ENCODE measurements at regions not wholly inside any gene's neighbourhood (a gene's known extent, or its start where the extent isn't known, plus 50 kb on each side); places are given as distances from the start of the nearest gene placed in this dataset.
A peak's percentile ranks its signal among the peaks of the same experiment; 100 is the strongest.

DNA sequence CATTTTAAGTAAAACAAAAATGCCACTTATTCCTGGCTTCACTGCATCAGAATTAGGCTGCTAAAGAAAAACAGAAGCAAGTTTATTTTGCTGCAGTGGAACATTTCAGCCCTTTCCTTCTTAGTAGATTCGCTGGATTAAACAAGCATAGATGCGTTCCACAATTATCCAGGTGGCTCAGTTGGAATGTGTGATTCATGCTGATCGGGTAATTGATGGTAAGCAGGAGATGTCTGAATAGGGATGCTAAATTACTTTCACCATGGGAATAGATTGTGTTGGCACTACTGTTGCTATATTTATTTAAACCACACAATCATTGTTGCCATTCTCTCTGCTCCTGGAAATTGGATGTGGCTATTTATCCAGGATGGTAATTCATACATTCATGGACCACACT lies 440.1 kb upstream of the DDI1 start:
- ChIA-PET CTCF (interaction anchor here (3.7 kb wide), 1 partner anchor 8 kb away, joined by 15 read pairs; no protein-coding TSS in a partner anchor), POLR2A (no interaction called here)
- DNase-seq (ENCODE audit: extremely low spot score): no peak
- TF ChIP-seq, protein P1, sequence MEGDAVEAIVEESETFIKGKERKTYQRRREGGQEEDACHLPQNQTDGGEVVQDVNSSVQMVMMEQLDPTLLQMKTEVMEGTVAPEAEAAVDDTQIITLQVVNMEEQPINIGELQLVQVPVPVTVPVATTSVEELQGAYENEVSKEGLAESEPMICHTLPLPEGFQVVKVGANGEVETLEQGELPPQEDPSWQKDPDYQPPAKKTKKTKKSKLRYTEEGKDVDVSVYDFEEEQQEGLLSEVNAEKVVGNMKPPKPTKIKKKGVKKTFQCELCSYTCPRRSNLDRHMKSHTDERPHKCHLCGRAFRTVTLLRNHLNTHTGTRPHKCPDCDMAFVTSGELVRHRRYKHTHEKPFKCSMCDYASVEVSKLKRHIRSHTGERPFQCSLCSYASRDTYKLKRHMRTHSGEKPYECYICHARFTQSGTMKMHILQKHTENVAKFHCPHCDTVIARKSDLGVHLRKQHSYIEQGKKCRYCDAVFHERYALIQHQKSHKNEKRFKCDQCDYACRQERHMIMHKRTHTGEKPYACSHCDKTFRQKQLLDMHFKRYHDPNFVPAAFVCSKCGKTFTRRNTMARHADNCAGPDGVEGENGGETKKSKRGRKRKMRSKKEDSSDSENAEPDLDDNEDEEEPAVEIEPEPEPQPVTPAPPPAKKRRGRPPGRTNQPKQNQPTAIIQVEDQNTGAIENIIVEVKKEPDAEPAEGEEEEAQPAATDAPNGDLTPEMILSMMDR (IDR thresholded peaks at IDR 0.05; ENCODE audit: control extremely low read depth, extremely low read depth, low read depth, missing control alignments): no peak

DNA sequence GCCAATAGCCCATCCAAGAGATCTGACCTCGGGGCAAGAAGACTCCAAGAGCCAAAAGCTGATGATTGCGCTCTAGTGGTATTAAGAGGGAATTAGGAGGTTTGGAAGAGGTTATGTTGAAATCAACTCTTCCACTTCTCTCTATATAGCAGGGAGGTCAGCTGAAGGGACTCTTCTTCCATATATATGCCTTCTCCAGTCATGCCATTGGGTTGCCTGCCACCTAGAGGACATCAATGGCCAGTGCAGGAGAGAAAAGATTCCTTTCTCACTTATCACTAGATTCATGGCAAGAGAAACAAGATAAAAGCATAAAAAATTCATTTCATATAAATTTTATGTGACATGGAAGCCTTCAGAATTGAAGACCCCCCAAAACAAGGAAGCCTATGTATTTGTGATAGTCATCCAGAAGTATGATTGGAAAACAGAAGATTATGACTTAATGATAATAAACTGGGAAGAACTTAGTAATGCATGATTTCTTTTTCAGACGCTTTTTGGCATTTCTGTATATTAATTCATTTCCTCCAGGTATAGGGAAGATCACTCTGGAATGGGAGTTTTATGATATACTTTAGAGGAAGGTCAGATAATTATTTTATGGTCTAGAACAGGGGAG lies 435.1 kb upstream of the DDI1 start:
- CTCF ChIA-PET: interaction anchor here (0.7 to 2.0 kb wide), 22 partner anchors 8 to 565 kb away, joined by 3 to 8 read pairs (median 4); no protein-coding TSS in a partner anchor
- POLR2A ChIA-PET: no interaction called here
- peak; percentile 38 for DNase-seq (ENCODE audit: extremely low spot score)
- TF ChIP-seq, protein P1 (IDR thresholded peaks at IDR 0.05; ENCODE audit: control extremely low read depth, extremely low read depth, low read depth, missing control alignments): peak; percentile 88

DNA sequence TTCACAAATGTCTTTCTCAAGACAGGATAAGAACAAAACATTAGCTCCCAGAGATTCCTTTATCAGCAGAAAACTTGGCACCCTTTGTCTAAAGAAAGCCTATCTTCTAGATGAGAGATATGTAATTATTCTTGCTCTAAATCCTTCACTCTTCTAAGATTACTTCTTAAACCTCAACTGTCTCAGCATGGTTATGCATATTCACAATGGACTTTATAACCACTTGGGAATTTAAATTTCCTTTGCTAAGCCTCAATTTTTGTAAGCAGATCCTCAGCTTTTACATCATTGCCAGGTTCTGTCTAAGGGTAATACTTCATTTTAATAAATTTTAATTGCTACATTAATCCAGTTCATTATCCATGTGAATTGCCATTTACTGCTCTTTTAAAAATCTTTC lies 433.6 kb upstream of the DDI1 start:
- DNase-seq (ENCODE audit: extremely low spot score): no peak
- ChIA-PET CTCF (interaction anchor here (0.7 to 3.4 kb wide), 8 partner anchors 7 to 278 kb away, joined by 3 to 15 read pairs (median 4); no protein-coding TSS in a partner anchor), POLR2A (no interaction called here)
- TF ChIP-seq, protein P1 (IDR thresholded peaks at IDR 0.05; ENCODE audit: control extremely low read depth, extremely low read depth, low read depth, missing control alignments): no peak

DNA sequence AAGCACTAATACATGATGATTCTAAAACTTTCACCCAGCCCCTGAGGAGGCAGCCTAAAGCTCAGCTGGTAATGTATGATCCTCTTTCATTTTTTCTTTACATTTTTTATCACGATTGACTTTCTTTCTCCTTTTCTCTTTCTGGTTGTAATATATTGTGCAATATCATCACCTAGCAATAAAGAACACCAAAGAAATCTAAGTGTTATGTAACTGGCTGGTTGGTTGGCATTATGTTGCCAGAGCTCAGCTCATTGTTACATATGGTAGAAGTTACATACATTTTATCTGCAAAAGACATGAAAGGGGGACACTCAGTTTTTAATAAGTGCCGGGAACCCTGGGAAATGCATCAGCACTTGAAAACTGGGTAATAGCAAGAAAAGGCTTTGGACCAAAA lies 432.1 kb upstream of the DDI1 start:
- no peak for DNase-seq (ENCODE audit: extremely low spot score)
- TF ChIP-seq, protein P1 (IDR thresholded peaks at IDR 0.05; ENCODE audit: control extremely low read depth, extremely low read depth, low read depth, missing control alignments): no peak
- CTCF ChIA-PET: interaction anchor here (1.0 to 3.4 kb wide), 8 partner anchors 9 to 278 kb away, joined by 3 to 15 read pairs (median 4); no protein-coding TSS in a partner anchor
- POLR2A ChIA-PET: no interaction called here

DNA sequence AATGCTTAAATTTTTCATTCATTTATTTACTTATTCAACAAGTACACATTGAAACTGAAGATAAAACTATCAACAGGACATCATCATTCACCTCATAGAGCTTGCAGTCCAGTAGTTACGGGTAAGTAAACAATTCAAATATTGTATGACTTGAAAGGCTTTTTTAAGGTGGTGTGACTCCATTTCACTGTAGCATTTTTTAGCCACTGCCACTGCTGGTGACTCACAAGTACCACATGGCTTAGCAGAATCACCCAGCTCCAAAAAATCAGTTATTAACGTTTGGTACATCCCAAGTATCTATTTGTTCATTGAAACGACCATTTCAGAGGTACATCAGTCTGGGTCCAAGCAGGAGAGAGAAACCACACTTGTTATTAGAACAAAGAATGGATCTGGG lies 427.9 kb upstream of the DDI1 start:
- ChIA-PET POLR2A (no interaction called here), CTCF (interaction anchor here (1.2 kb wide), 1 partner anchor 8 kb away, joined by 3 read pairs; no protein-coding TSS in a partner anchor)
- TF ChIP-seq, protein P1 (IDR thresholded peaks at IDR 0.05; ENCODE audit: control extremely low read depth, extremely low read depth, low read depth, missing control alignments): no peak
- no peak for DNase-seq (ENCODE audit: extremely low spot score)

DNA sequence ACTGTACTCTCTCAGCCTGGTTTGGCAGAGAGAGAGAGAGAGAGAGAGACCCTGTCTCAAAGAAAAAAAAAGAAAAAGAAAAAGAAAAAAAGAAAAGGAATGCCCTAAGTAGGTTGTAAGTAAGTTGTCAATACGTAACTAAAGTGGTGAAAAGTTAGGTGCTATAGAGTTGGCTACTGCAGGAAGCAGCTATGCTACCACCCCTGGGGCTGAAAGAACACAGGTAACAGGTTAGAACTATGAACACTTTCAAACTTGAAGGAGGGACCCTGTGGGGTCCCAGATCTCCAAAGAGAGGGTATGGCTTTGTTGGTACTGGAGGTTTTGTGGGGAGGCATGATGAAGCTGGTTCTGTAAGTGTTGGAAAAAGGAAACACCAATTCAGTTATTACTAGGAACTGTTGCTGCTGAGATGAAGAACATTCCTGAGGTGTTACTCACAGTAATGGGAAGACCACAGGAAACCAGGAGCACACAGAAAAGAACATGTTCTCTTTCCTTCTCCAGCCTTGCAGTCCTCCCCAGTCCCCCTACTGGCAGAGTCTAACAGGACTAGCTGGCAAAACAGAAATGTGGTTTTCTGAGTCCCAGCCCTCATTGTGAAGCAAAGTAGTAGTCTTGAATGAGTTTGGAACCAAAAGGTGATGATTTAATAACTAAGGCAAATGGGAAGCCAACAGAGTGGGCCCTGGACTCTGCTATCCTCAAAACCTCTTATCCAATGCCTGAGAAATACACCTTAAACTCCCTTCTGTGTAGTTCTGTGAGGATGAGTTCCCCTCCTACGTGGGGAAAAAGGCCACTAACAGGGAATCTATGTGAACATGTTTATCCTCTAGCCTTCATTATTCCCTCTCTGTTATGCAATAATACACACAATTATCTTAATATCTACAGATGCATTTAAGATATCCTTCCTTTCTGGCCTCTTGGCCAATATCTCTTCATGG lies 427.0 kb upstream of the DDI1 start:
- no peak for DNase-seq (ENCODE audit: extremely low spot score)
- TF ChIP-seq, protein P1 (IDR thresholded peaks at IDR 0.05; ENCODE audit: control extremely low read depth, extremely low read depth, low read depth, missing control alignments): no peak
- ChIA-PET POLR2A (no interaction called here), CTCF (interaction anchor here (1.2 kb wide), 1 partner anchor 9 kb away, joined by 3 read pairs; no protein-coding TSS in a partner anchor)
